ENCODE measurements at regions not wholly inside any gene's neighbourhood (a gene's known extent, or its start where the extent isn't known, plus 50 kb on each side); places are given as distances from the start of the nearest gene placed in this dataset.
"Not testable (repeated sequence)": the region's sequence is repeated elsewhere in the genome, so short reads cannot be mapped to it uniquely, and the experiment has no call there.

GRCh38 chr1:14281412-14281811 is 317.1 kb upstream of the KAZN start:
- peaks cover 8% of the 10 kb centered on the region for H3K9me3 Mint-ChIP-seq (ENCODE audit: low read depth)
- no peak overlapping the region for H3K4me3 Mint-ChIP-seq (ENCODE audit: unreplicated experiment)
- H3K36me3 Mint-ChIP-seq (ENCODE audit: low read depth): no peaks in the 10 kb centered on the region
- H3K4me1 Mint-ChIP-seq (ENCODE audit: low read depth): no peaks in the 10 kb centered on the region
- DNase-seq (ENCODE audit: low spot score): no peak
- H3K27ac Mint-ChIP-seq (ENCODE audit: unreplicated experiment): no peak overlapping the region
- no peaks in the 10 kb centered on the region for H3K27me3 Mint-ChIP-seq (ENCODE audit: low read depth)
- no peak for TF ChIP-seq CTCF (IDR thresholded peaks at IDR 0.05)

- Mint-ChIP-seq H3K4me3 (ENCODE audit: unreplicated experiment) (no peak overlapping the region), H3K36me3 (ENCODE audit: low read depth) (no peaks in the 10 kb centered on the region), H3K9me3 (ENCODE audit: low read depth) (peaks cover 8% of the 10 kb centered on the region), H3K27ac (ENCODE audit: unreplicated experiment) (no peak overlapping the region), H3K27me3 (ENCODE audit: low read depth) (no peaks in the 10 kb centered on the region), H3K4me1 (ENCODE audit: low read depth) (no peaks in the 10 kb centered on the region)
- DNase-seq (ENCODE audit: low spot score): no peak
- no peak for TF ChIP-seq CTCF (IDR thresholded peaks at IDR 0.05)
Measured at GRCh38 chr1:14282707-14283106, 315.8 kb upstream of the KAZN start.

- Mint-ChIP-seq H3K4me1 (ENCODE audit: low read depth) (no peaks in the 10 kb centered on the region), H3K27me3 (ENCODE audit: low read depth) (peaks cover 3% of the 10 kb centered on the region), H3K9me3 (ENCODE audit: low read depth) (peaks cover 11% of the 10 kb centered on the region), H3K4me3 (ENCODE audit: unreplicated experiment) (no peak overlapping the region), H3K36me3 (ENCODE audit: low read depth) (no peaks in the 10 kb centered on the region), H3K27ac (ENCODE audit: unreplicated experiment) (no peak overlapping the region)
- no peak for TF ChIP-seq CTCF (IDR thresholded peaks at IDR 0.05)
- no peak for DNase-seq (ENCODE audit: low spot score)
Measured at GRCh38 chr1:14285238-14285637, 313.2 kb upstream of the KAZN start.

GRCh38 chr1:14291182-14291581 is 307.3 kb upstream of the KAZN start:
- not testable (repeated sequence) for H3K27ac Mint-ChIP-seq (ENCODE audit: unreplicated experiment); H3K27me3 Mint-ChIP-seq (ENCODE audit: low read depth); H3K4me3 Mint-ChIP-seq (ENCODE audit: unreplicated experiment); DNase-seq (ENCODE audit: low spot score); H3K9me3 Mint-ChIP-seq (ENCODE audit: low read depth); H3K36me3 Mint-ChIP-seq (ENCODE audit: low read depth); H3K4me1 Mint-ChIP-seq (ENCODE audit: low read depth)

GRCh38 chr1:14292520-14292919 is 306.0 kb upstream of the KAZN start:
- Mint-ChIP-seq H3K4me3 (ENCODE audit: unreplicated experiment) (no peak overlapping the region), H3K4me1 (ENCODE audit: low read depth) (no peaks in the 10 kb centered on the region), H3K27ac (ENCODE audit: unreplicated experiment) (no peak overlapping the region), H3K27me3 (ENCODE audit: low read depth) (peaks cover 3% of the 10 kb centered on the region), H3K9me3 (ENCODE audit: low read depth) (peaks cover 4% of the 10 kb centered on the region), H3K36me3 (ENCODE audit: low read depth) (no peaks in the 10 kb centered on the region)
- no peak for DNase-seq (ENCODE audit: low spot score)
- TF ChIP-seq CTCF (IDR thresholded peaks at IDR 0.05): no peak

GRCh38 chr1:14294006-14294405 is 304.5 kb upstream of the KAZN start:
- Mint-ChIP-seq H3K4me3 (ENCODE audit: unreplicated experiment) (no peak overlapping the region), H3K36me3 (ENCODE audit: low read depth) (no peaks in the 10 kb centered on the region), H3K27ac (ENCODE audit: unreplicated experiment) (no peak overlapping the region), H3K4me1 (ENCODE audit: low read depth) (no peaks in the 10 kb centered on the region), H3K9me3 (ENCODE audit: low read depth) (peaks cover under 1% of the 10 kb centered on the region), H3K27me3 (ENCODE audit: low read depth) (peaks cover under 1% of the 10 kb centered on the region)
- no peak for TF ChIP-seq CTCF (IDR thresholded peaks at IDR 0.05)
- no peak for DNase-seq (ENCODE audit: low spot score)

Data from chondrocyte (in vitro differentiated cells).